ENCODE measurements at regions not wholly inside any gene's neighbourhood (a gene's known extent, or its start where the extent isn't known, plus 50 kb on each side); places are given as distances from the start of the nearest gene placed in this dataset.
"Not testable (repeated sequence)": the region's sequence is repeated elsewhere in the genome, so short reads cannot be mapped to it uniquely, and the experiment has no call there.

DNA sequence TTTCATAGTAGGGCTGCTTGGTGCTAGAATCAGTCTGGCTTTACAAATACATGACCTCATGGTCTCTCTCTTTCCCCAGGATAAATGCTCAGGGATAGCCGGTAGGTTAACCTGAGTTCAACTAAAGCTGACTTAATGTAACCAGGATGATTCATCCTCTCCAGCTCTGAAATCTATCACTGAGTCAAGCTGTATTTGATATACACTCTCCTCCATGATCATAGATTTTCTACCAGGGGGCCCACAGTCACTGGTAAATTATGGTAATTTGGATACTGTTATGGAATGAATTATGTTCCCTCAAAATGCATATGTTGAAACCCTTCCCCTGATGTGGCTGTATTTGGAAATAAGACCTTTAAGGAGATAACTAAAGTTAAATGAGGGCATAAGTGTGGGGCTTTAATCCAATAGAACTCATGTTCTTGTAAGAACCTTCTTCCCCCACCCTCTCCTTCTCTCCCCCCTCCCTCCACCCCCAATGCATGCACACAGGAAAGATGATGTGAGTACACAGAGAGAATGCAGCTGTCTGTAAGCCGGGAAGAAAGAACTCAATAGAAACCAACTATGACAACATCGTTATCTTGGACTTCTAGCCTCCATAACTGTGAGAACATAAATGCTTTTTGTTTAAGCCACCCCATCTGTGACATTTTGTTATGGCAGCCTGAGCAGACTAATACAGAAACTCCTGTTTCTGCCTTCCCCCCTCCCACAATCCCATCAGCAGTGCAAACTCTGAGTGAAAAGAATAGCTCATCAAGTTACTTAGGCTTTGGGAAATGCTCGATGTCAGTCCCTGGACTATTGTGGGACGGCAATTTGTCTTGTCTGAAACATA, 134.9 kb upstream of the KYNU start:
- Mint-ChIP-seq H3K27me3 (no peaks in the 10 kb centered on the region), H3K9me3 (no peaks in the 10 kb centered on the region), H3K4me3 (no peak overlapping the region), H3K27ac (no peak overlapping the region), H3K4me1 (no peaks in the 10 kb centered on the region), H3K36me3 (no peaks in the 10 kb centered on the region)

GRCh38 chr2:142741764-142742269, 135.6 kb upstream of the KYNU start:
- Mint-ChIP-seq H3K4me3 (no peak overlapping the region), H3K9me3 (no peaks in the 10 kb centered on the region), H3K36me3 (no peaks in the 10 kb centered on the region), H3K27me3 (no peaks in the 10 kb centered on the region), H3K4me1 (no peaks in the 10 kb centered on the region), H3K27ac (no peak overlapping the region)

GRCh38 chr2:142734770-142735169, 142.7 kb upstream of the KYNU start:
- no peak overlapping the region for H3K4me3 Mint-ChIP-seq
- H3K4me1 Mint-ChIP-seq, result no peaks in the 10 kb centered on the region

GRCh38 chr2:142734231-142734630, 143.2 kb upstream of the KYNU start:
- H3K4me3 Mint-ChIP-seq, result no peak overlapping the region
- H3K27ac Mint-ChIP-seq, result no peak overlapping the region
- peaks cover 1 to 3% (median 2%) of the 10 kb centered on the region in 3 donors for H3K9me3 Mint-ChIP-seq
- H3K36me3 Mint-ChIP-seq, result no peaks in the 10 kb centered on the region
- no peaks in the 10 kb centered on the region for H3K4me1 Mint-ChIP-seq
- H3K27me3 Mint-ChIP-seq, result no peaks in the 10 kb centered on the region

More at GRCh38 chr2:142734770-142735169, 142.7 kb upstream of the KYNU start:
- H3K27ac Mint-ChIP-seq, result no peak overlapping the region
- H3K36me3 Mint-ChIP-seq, result no peaks in the 10 kb centered on the region
- H3K27me3 Mint-ChIP-seq, result no peaks in the 10 kb centered on the region
- peaks cover 0 to 2% (median 0%) of the 10 kb centered on the region in 3 donors for H3K9me3 Mint-ChIP-seq

- H3K27me3 Mint-ChIP-seq, H3K4me3 Mint-ChIP-seq, H3K9me3 Mint-ChIP-seq, H3K27ac Mint-ChIP-seq, H3K36me3 Mint-ChIP-seq, H3K4me1 Mint-ChIP-seq: not testable (repeated sequence)
These were observed 147.7 kb upstream of the KYNU start for GRCh38 chr2:142729814-142730213.

DNA sequence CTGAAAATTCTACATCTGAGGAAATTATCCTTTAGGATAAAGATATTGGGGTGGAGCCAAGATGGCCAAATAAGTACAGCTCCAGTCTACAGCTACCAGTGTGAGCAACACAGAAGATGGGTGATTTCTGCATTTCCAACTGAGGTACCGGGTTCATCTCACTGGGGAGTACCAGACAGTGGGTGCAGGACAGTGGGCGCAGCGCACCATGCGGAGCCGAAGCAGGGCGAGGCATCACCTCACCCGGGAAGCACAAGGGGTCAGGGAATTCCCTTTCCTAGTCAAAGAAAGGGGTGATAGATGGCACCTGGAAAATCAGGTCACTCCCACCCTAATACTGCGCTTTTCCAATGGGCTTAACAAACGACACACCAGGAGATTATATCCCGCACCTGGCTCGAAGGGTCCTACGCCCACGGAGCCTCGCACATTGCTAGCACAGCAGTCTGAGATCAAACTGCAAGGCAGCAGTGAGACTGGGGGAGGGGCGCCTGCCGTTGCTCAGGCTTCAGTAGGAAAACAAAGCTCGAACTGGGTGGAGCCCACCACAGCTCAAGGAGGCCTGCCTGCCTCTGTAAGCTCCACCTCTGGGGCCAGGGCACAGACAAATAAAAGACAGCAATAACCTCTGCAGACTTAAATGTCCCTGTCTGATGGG, 149.5 kb upstream of the KYNU start:
- H3K9me3 Mint-ChIP-seq, H3K4me3 Mint-ChIP-seq, H3K4me1 Mint-ChIP-seq, H3K27ac Mint-ChIP-seq, H3K36me3 Mint-ChIP-seq, H3K27me3 Mint-ChIP-seq: not testable (repeated sequence)

- Mint-ChIP-seq H3K27me3 (no peaks in the 10 kb centered on the region), H3K36me3 (peaks cover 2% of the 10 kb centered on the region), H3K27ac (no peak overlapping the region), H3K9me3 (peaks cover 3 to 7% (median 5%) of the 10 kb centered on the region in 3 donors), H3K4me3 (no peak overlapping the region), H3K4me1 (peaks cover 4 to 11% (median 8%) of the 10 kb centered on the region in 3 donors)
These were observed 152.1 kb upstream of the KYNU start for GRCh38 chr2:142725386-142725785.

GRCh38 chr2:142724713-142725349, 152.6 kb upstream of the KYNU start:
- no peak overlapping the region for H3K27ac Mint-ChIP-seq
- H3K9me3 Mint-ChIP-seq, result peaks cover 2 to 7% (median 5%) of the 10 kb centered on the region in 3 donors
- peaks cover 2% of the 10 kb centered on the region for H3K36me3 Mint-ChIP-seq
- H3K27me3 Mint-ChIP-seq, result no peaks in the 10 kb centered on the region
- peaks cover 4 to 11% (median 8%) of the 10 kb centered on the region in 3 donors for H3K4me1 Mint-ChIP-seq
- peak overlapping the region in 1 of 4 donors; percentile 80 for H3K4me3 Mint-ChIP-seq

DNA sequence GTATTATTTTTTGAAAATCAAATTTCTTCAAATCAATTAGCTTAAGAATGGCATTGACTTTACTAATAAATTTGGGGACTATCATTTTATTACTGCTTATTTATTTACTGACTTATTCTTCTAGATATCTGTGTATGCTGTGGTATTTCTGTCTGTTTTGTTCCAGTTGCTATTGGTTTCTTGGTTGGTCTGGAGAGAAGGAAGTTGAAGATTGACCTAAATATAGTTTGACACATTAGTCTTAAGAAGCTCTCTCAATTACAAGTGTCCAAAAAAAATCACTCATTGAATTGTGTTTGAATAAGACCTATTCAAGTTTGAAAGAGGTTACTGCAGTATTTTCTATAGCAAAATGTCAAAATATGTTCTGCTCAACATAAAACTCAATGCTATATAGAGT, 153.3 kb upstream of the KYNU start:
- Mint-ChIP-seq H3K27me3 (no peaks in the 10 kb centered on the region), H3K36me3 (peaks cover 2% of the 10 kb centered on the region), H3K27ac (no peak overlapping the region), H3K4me1 (peaks cover 4 to 11% (median 8%) of the 10 kb centered on the region in 3 donors), H3K4me3 (peak overlapping the region in 2 of 4 donors; percentile 7 to 81), H3K9me3 (peaks cover 0 to 5% (median 3%) of the 10 kb centered on the region in 3 donors)

DNA sequence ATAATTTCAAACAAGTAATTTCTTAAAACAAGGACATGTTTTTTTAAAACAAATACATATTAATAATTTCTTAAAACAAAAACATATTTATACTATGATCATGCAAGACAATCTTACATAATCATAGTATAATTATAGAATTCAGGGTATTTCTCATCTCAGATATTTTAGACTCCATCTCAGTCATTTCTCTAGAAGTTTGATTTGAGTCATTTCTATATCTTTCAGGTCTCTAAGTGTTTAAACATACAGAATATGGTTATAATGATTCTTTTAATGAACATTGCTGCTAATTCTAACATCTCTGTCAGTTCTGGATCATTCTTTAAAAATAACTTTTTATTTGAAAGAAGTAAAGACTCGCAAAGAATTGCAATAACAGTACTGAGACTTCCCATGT, 154.2 kb upstream of the KYNU start:
- Mint-ChIP-seq H3K27me3 (no peaks in the 10 kb centered on the region), H3K36me3 (peaks cover 2% of the 10 kb centered on the region), H3K27ac (no peak overlapping the region), H3K4me3 (peak overlapping the region in 1 of 4 donors; percentile 13), H3K4me1 (peaks cover 4 to 11% (median 8%) of the 10 kb centered on the region in 3 donors), H3K9me3 (peaks cover 0 to 1% (median 0%) of the 10 kb centered on the region in 3 donors)

DNA sequence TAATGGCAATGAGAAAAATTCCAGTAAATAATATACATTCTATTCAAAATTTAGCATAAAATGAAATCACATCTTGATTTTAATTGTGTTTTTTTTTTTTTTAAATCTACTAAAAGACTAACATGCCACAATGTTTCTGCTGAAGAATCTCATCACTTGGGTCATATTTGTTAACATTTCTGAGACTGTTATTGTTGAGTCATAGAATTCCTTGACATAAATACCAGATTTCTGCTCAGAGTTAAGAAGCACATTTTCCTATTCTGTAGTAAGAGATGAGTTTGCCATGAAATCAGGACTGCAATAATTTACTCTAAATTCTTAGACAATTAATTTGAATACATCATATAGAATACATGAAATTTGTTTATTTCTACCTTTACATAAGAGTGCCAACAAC, 154.9 kb upstream of the KYNU start:
- Mint-ChIP-seq H3K27me3 (no peaks in the 10 kb centered on the region), H3K9me3 (peaks cover 0 to 1% (median 0%) of the 10 kb centered on the region in 3 donors), H3K27ac (no peak overlapping the region), H3K4me1 (peaks cover 4 to 11% (median 8%) of the 10 kb centered on the region in 3 donors), H3K36me3 (peaks cover 2% of the 10 kb centered on the region), H3K4me3 (no peak overlapping the region)

DNA sequence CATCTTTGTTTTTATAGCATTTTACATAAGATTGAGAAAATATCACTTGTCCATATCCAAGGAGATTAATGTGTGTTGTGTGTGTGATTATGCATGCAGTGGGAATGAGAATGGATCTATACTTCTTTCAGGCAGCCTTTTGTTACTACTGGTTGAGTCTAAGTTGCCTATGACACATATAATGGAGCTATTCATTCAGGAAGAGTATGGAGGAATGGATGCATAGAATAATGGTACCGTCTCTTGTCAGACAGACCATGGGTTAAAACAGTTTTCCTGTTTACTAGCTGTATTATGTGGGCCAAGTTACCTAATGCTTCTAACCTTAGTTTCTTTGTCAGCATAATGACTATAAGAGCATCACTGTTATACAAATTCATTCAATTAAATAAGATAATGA, 155.4 kb upstream of the KYNU start:
- H3K4me3 Mint-ChIP-seq, result no peak overlapping the region
- peaks cover 4 to 11% (median 8%) of the 10 kb centered on the region in 3 donors for H3K4me1 Mint-ChIP-seq
- peaks cover 2% of the 10 kb centered on the region for H3K36me3 Mint-ChIP-seq
- peaks cover 0 to 1% (median 0%) of the 10 kb centered on the region in 3 donors for H3K9me3 Mint-ChIP-seq
- no peaks in the 10 kb centered on the region for H3K27me3 Mint-ChIP-seq
- H3K27ac Mint-ChIP-seq, result no peak overlapping the region

DNA sequence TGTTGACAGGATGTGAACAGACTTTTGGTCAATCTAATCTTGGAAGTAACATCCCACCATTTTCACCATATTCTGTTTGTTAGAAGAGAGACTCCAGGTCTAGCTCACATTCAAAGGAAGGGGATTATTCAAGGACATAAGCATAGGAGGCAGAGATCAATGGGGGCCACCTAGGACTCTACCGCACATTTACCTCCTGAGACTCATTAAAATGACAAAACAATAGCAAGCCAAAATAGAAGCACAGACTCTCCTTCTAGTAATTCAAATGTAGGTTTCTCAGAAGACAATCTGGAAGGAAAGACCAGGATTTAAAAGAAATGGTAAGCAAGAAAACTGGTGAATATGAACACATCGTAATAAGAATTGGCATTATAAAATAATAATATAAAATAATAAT, 156.4 kb upstream of the KYNU start:
- Mint-ChIP-seq H3K27ac (no peak overlapping the region), H3K4me1 (peaks cover 4 to 11% (median 8%) of the 10 kb centered on the region in 3 donors), H3K4me3 (no peak overlapping the region), H3K9me3 (peaks cover 0 to 1% (median 0%) of the 10 kb centered on the region in 3 donors), H3K27me3 (no peaks in the 10 kb centered on the region), H3K36me3 (no peaks in the 10 kb centered on the region)

DNA sequence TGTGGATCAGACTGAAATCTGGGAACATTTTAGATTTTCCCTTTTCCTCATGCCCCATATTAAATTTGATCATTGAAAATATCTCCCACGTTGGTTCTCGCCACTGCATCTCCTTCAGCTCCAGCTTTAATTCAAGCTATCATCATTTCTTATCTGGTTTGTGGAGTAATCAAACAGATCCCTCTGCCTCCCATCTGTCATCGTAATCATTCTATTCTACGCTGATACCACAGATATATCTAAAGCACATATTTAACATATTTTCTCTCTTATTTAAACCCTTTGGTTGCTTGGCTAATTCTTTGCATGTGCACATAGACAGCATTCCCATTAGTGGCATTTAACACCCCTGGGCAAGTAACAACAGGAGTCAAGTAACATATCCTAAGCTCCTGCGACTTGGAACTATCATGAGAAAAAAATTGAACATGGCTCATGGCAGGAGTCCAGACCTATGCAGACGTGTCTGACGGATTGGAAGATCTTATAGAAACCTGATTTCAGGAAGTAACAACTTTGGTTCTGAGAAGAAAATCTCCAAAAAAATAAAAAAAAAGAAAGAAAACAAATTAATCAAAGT, 158.8 kb upstream of the KYNU start:
- H3K4me1 Mint-ChIP-seq, result peaks cover 2 to 5% (median 3%) of the 10 kb centered on the region in 3 donors
- no peaks in the 10 kb centered on the region for H3K36me3 Mint-ChIP-seq
- H3K9me3 Mint-ChIP-seq, result no peaks in the 10 kb centered on the region
- H3K4me3 Mint-ChIP-seq, result no peak overlapping the region
- H3K27me3 Mint-ChIP-seq, result no peaks in the 10 kb centered on the region
- H3K27ac Mint-ChIP-seq, result no peak overlapping the region

Measured in IgD-negative memory B cell (primary cell).